Prostate gland (tissue), 2 donors: ENCODE measurements at regions not wholly inside any gene's neighbourhood (a gene's known extent, or its start where the extent isn't known, plus 50 kb on each side); places are given as distances from the start of the nearest gene placed in this dataset.

Experiments
- DNase-seq: peaks from one replicate; pipeline ENCODE4 v3.0.0-alpha.2; 2019; ENCODE audit warnings: low spot score
- H3K27ac ChIP-seq, 2 donors: fragments of 200-600 bp; sonication (generic); 2 replicates each; pipeline ENCODE4 v1.5.1; 2017 to 2019
- H3K27me3 ChIP-seq: fragments of 200-600 bp; sonication (generic); replicated peaks from 2 replicates; pipeline ENCODE4 v1.5.1; 2019; ENCODE audit not compliant: insufficient read depth
- H3K36me3 ChIP-seq, 2 donors: fragments of 200-600 bp; sonication (generic); 1 replicate in 1 of 2; 2 replicates in 1 of 2; pipeline versions ENCODE4 v1.5.1 to v1.8.1; 2017 to 2019
- H3K4me1 ChIP-seq: fragments of 200-600 bp; sonication (generic); replicated peaks from 2 replicates; pipeline ENCODE4 v1.5.1; 2019
- H3K4me3 ChIP-seq, 2 donors: fragments of 200-600 bp; sonication (generic); 2 replicates each; pipeline ENCODE4 v1.5.1; 2017 to 2019
- H3K9me3 ChIP-seq: fragments of 200-600 bp; sonication (generic); 2 replicates; pipeline ENCODE4 v1.5.1; 2017
- CTCF ChIP-seq, 4 experiments: fragments of 200-600 bp in 2 of 4; fragments of 450-650 bp in 2 of 4; sonication (generic) in 2 of 4; IDR thresholded peaks; 1 replicate in 3 of 4; 2 replicates in 1 of 4; pipeline ENCODE4 v1.5.1; 2016 to 2019; ENCODE audit warnings: antibody characterized with exemption in 4 of 4, mild to moderate bottlenecking in 2 of 4, moderate library complexity in 2 of 4
- POLR2A ChIP-seq: fragments of 450-650 bp; IDR thresholded peaks from one replicate; pipeline ENCODE4 v1.6.1; 2016; ENCODE audit warnings: antibody characterized with exemption, mild to moderate bottlenecking
- POLR2AphosphoS5 ChIP-seq: sonication (generic); formaldehyde crosslinking; IDR thresholded peaks from one replicate; pipeline ENCODE4 v1.6.1; 2017; ENCODE audit warnings: antibody characterized with exemption
- WGBS: methylation state at CpG from one replicate; pipeline ENCODE4 v1.1.5; 2018; 5-methylcytosine and 5-hydroxymethylcytosine counted together
- intact Hi-C: fragments of 100-400 bp; cut with DNase I; formaldehyde crosslinking; loops from one replicate; pipeline ENCODE4 v1.14.2; 2022

DNA sequence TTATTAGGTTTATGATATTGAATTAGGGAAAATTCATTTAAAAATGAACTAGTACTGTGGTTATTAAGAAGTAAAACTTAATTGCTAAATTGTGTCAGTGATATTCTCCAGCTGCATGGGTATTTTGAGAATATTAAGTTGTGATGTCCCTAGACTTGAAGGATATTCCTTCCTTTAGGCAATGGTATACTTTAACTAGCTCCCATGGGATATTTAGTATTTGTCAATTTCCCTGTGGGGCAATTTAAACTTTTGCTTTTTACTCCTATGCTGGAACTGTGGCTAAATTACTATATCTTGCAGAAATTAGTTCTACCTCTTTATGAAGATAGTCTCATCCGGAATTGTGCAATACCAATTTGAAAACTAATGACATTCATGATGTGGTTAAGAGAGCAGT is 151.6 kb upstream of the CSNK1A1L start:
- H3K36me3 ChIP-seq, result no peaks in the 10 kb centered on the region
- WGBS, result 89% methylated on average over 1 of the region's 1 CpG
- no peak for DNase-seq
- intact Hi-C loops, result no loop called here
- no peak for TF ChIP-seq POLR2A
- no peak for TF ChIP-seq POLR2AphosphoS5
- no peak for TF ChIP-seq CTCF (IDR thresholded peaks at IDR 0.05)
- no peaks in the 10 kb centered on the region for H3K27me3 ChIP-seq
- no peaks in the 10 kb centered on the region for H3K4me1 ChIP-seq
- H3K27ac ChIP-seq, result no peak overlapping the region
- no peaks in the 10 kb centered on the region for H3K9me3 ChIP-seq
- H3K4me3 ChIP-seq, result no peak overlapping the region

- Histone ChIP-seq H3K27me3 (no peaks in the 10 kb centered on the region), H3K4me1 (no peaks in the 10 kb centered on the region), H3K27ac (no peak overlapping the region), H3K36me3 (no peaks in the 10 kb centered on the region), H3K4me3 (no peak overlapping the region), H3K9me3 (no peaks in the 10 kb centered on the region)
- TF ChIP-seq POLR2AphosphoS5 (no peak), CTCF (IDR thresholded peaks at IDR 0.05) (no peak), POLR2A (no peak)
- DNase-seq, result no peak
- 81% methylated on average over 4 of the region's 4 CpGs for WGBS
- intact Hi-C loops, result no loop called here
These were observed 136.3 kb upstream of the CSNK1A1L start for GRCh38 chr13:37241786-37242185.

DNA sequence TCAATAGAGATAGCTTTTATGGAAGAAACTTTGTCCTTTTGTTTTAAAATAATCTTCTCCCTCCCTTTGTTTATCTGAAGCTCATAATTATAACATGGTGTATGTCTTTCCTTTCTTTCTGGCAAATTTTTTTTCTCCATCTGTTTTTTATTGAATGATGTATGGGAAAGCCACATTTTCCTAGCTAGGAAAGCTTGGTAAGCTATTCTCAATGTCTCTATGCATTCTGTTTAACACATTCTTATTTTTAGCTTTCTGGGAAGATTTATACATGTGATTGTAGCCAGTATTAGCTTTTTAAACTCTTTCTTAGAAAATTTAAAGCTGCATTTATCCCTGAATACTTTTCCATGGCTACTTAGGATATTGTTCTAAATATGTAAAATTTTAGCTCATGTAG is 124.9 kb upstream of the CSNK1A1L start:
- TF ChIP-seq POLR2A (no peak), POLR2AphosphoS5 (no peak), CTCF (IDR thresholded peaks at IDR 0.05) (no peak)
- H3K9me3 ChIP-seq, result no peaks in the 10 kb centered on the region
- no peaks in the 10 kb centered on the region for H3K4me1 ChIP-seq
- H3K27ac ChIP-seq, result no peak overlapping the region
- intact Hi-C loops, result loop anchor here (10.0 kb wide), 1 partner anchor 534 kb away; no protein-coding TSS in a partner anchor
- no peaks in the 10 kb centered on the region for H3K36me3 ChIP-seq
- no peak for DNase-seq
- no peaks in the 10 kb centered on the region for H3K27me3 ChIP-seq
- no peak overlapping the region for H3K4me3 ChIP-seq

DNA sequence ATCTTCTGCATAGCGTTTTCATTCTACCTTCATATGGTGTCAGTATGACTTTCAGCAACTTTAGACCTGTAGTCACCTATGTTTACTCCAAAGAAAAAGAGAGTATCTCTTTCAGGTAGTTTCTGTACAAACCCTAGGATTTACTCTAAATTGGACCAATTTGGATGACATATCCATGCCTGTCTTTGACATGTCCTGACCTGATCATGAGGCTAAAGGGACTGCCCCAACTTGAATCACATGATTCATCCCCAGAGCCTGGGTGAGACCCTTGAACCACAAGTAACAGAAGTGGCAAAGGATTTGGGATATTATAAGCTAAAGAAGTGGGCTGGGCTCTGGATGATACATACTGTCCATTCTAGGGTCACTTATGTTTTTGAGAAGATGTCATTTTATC is 124.5 kb upstream of the CSNK1A1L start:
- Histone ChIP-seq H3K27me3 (no peaks in the 10 kb centered on the region), H3K36me3 (no peaks in the 10 kb centered on the region), H3K9me3 (no peaks in the 10 kb centered on the region), H3K4me3 (no peak overlapping the region), H3K4me1 (no peaks in the 10 kb centered on the region), H3K27ac (no peak overlapping the region)
- 40% methylated on average over 1 of the region's 1 CpG for WGBS
- TF ChIP-seq POLR2A (no peak), CTCF (IDR thresholded peaks at IDR 0.05) (no peak), POLR2AphosphoS5 (no peak)
- DNase-seq, result no peak
- intact Hi-C loops, result loop anchor here (10.0 kb wide), 1 partner anchor 535 kb away; no protein-coding TSS in a partner anchor

DNA sequence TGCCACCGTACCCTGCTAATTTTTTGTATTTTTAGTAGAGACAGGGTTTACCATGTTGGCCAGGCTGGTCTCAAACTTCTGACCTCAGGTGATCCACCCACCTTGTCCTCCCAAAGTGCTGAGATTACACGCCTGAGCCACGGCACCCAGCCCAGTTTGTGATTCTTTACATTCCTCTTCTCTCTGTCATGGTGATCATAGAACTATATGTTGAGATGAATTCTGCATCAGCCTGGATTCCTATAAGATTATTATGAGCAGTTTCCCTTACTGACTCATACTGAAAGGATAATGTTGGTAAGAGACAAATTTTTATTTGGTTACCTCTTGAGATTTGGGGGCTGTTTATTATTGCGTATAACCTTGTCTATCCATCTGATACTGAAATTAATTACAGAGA is 121.5 kb upstream of the CSNK1A1L start:
- no peak for DNase-seq
- Histone ChIP-seq H3K9me3 (no peaks in the 10 kb centered on the region), H3K4me3 (no peak overlapping the region), H3K27me3 (no peaks in the 10 kb centered on the region), H3K36me3 (no peaks in the 10 kb centered on the region), H3K27ac (no peak overlapping the region), H3K4me1 (no peaks in the 10 kb centered on the region)
- WGBS, result 90% methylated on average over 4 of the region's 4 CpGs
- TF ChIP-seq POLR2A (no peak), POLR2AphosphoS5 (no peak), CTCF (IDR thresholded peaks at IDR 0.05) (no peak)
- intact Hi-C loops, result no loop called here
